Right renal pelvis (tissue), 4 donors: ENCODE measurements at regions not wholly inside any gene's neighbourhood (a gene's known extent, or its start where the extent isn't known, plus 50 kb on each side); places are given as distances from the start of the nearest gene placed in this dataset.
"Not testable (repeated sequence)": the region's sequence is repeated elsewhere in the genome, so short reads cannot be mapped to it uniquely, and the experiment has no call there.

Source experiments
- DNase-seq, 4 donors: peaks; one replicate each; pipeline ENCODE4 v3.0.0-alpha.2; 2013; ENCODE audit warnings: low read depth in 4 of 4, low spot score in 3 of 4, missing footprints in 1 of 4

DNA sequence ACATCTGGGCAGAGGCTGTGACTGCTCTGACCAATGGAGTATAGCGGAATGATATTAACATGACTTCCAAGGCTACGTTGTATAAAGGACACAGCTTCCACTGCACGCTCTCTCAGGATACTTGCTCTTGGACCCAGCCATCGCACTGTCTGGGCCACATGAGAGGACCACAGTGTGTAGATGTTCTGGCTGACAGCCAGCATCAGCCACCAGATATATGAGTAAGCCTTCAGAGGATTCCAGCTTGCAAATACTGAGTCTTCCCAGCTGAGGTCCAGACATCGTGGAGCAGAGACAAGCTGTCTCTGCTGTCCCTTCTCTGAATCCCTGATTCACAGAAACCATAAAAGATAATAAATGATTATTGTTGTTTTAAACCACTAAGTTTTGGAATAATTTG, 146.8 kb upstream of the USP9X start:
- no peak for DNase-seq

DNA sequence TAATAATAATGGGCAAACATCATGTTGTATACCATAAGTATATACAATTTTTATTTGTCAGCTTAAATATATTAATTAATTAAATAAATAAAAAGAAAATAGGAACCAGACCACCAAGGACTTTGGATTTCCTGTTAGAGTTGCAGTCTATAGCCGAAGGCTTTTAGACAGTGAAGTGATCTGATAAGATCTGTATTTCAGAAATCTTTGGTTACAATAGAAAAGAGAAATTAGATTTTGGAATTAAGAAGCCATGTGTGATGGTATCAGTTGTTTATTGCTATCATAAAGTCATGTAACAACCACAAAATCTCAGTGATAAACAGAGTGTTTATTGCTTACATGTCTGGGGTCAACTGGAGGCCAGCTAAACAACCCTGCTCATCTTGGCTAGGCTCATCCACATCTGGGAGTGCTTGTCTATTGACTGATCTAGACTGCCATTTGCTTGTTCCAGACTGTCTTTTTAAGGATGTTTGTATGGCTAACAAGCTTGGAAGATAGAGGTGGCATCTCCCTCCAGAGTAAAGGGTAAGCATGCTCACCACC, 142.1 kb upstream of the USP9X start:
- no peak for DNase-seq

GRCh38 chrX:40945361-40945713, 139.9 kb upstream of the USP9X start:
- no peak for DNase-seq

DNA sequence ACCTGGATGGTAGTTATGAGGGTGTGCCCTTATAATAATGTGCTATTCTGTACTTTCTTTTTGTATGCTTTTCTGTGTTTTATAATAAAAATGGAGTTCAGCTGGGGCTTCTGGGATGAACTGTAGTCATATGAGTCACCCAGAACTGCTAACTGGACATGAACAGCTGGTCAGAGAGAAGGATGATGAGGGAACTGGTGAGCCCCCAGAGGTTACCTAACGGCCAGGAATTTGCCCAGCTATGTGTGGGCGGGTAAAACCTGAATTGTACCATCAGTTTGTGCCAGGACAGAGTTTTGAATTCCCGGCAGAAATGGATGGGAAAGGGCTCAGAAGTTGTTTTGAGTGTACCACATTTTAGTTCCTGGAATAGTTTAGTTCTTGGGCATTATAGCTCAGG, 138.0 kb upstream of the USP9X start:
- no peak for DNase-seq

DNA sequence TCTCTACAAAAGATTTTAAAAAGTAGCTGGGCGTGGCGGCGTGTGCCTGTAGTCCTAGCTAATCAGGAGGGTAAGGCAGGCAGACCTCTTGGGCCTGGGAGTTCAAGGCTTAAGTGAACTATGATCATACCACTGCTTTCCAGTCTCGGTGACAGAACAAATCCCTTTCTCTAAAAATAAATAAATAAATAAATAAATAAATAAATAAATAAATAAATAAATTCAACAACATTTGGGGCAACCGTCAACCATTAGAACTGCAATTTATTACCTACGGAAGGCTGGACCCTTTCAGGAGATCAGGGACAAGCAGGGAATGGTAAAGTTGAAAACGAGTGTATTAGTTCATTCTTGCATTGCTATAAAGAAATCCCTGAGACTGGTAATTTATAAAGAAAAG, 136.2 kb upstream of the USP9X start:
- no peak for DNase-seq

DNA sequence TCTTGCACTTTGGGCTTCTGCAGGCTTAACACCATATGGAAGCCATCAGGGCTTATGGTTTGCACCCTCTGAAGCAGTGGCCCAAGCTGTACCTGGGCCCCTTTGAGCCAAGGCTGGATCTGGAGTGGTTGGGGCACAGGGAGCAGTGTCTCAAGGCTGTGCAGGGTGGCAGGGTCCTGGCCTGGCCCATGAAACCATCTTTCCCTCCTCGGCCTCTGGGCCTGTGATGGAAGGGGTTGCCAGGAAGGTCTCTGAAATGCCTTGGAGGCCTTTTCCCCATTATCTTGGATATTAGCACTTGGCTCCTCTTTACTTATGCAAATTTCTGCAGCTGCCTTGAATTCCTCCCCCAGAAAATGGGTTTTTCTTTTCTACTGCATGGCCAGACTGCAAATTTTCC, 134.7 kb upstream of the USP9X start:
- DNase-seq, result no peak

- not testable (repeated sequence) for DNase-seq
These were observed 133.8 kb upstream of the USP9X start for GRCh38 chrX:40951407-40951806.

DNA sequence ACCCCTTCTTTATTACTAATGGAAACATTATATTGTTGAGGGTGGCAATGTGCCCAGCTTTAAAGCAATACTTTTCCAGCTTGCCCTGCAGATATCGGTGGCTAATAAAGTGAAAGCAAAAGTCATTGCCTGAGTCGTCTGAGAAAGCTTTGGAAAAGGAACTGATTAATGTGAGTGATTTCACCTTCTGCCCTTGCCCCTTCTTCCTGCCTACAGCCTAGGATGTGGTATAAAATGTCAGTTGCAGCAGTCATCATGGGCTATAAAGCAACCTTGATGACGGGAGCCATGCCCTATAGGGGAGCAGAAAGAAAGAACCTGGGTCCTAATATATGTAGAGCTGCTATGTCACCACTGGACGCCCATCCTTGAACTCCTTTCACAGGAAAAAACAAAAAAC, 132.4 kb upstream of the USP9X start:
- no peak for DNase-seq

DNA sequence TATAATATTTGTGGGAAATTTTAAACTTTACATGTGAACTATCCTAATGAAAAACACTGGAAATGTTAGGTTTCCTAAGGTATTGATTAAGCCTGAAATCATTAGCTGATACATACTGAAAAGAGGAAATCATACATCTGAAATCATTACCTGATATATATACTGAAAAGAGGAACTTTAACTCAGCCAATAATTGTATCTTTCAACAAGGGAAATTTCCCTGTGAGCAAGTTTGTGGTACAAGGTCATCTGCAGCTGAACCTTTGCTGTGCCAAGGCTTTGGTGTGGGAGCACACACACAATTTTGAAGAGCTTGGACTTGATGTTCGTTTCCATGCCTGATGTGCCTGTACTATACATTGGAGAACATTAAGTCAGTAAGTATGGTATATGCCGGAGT, 131.9 kb upstream of the USP9X start:
- DNase-seq, result no peak

DNA sequence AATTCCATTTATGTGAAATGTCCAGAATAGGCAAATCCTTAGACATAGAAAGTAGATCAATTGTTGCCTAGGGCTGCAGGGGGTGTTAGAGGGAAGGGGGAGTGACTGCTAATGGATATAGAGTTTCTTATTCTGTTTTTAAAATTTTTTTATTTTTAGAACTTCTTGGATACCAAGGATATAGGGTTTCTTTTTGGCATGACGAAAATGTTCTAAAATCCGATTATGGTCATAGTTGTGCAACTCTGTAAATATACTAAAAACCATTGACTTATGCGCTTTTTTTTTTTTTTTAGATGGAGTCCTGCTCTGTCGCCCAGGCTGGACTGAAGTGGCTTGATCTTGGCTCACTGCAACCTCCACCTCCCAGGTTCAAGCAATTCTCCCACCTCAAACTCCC, 125.2 kb upstream of the USP9X start:
- DNase-seq, result no peak

- DNase-seq, result no peak
These were observed 122.3 kb upstream of the USP9X start for GRCh38 chrX:40962793-40963407.

DNA sequence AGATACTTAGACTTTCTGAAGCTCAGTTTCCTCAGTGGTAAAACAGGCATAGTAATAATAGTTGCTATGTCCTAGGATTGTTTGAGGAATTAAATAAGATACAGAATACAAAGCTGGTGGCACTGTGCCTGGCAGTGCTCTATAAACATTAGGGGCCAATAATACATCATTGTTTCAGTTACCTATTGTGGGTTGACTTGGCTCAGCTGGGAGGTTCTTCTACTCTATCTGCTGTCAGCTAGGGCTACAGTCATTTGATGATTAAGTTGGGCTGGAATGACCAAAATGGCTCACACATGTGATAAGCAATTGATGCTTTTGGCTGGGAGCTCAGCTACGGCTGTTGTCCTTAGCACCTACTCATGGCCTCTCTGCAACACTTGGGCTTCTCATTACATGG, 121.2 kb upstream of the USP9X start:
- DNase-seq, result no peak

DNA sequence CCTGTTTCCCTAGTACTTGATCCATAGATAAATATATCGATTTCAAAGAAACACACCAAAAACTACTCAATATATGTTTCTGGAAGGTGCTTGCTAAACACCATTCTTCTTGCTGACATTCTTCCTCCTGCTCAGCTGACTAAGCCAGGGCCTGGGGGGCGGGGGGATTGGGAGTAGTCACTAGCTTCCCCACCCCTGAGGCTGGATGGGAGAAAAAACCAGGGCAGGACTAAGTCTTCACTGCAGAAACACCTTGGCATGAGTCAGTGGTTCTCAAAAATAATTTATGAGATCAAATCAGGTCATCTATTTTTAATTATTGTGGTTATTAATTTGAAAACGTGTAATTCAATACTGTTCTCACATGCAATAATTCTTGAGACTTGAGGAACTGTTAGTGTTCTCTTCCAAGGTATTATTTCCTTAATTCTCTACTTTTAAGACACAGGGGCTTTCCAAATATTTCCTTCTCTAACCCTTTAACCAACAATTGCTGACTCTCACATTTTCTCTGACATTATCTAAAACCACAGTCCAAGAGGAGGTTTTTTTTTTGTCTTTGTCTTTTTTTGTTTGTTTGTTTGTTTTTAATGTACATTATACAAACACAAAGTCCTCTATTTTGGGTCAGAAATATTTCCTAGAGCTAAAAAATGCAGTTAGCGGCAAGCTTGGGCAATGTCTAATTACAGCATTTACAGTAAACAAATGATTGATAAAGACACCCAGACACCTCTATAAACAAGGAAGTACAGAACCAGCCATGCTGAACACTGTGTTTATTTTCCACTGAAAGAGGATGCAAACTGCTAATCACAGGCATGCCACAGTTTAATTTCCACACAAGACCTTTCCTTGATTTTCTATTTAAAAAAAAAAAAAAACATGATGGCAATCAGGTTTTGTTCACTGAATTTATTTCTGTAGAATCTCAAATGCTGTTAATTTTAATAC, 120.3 kb upstream of the USP9X start:
- no peak for DNase-seq

DNA sequence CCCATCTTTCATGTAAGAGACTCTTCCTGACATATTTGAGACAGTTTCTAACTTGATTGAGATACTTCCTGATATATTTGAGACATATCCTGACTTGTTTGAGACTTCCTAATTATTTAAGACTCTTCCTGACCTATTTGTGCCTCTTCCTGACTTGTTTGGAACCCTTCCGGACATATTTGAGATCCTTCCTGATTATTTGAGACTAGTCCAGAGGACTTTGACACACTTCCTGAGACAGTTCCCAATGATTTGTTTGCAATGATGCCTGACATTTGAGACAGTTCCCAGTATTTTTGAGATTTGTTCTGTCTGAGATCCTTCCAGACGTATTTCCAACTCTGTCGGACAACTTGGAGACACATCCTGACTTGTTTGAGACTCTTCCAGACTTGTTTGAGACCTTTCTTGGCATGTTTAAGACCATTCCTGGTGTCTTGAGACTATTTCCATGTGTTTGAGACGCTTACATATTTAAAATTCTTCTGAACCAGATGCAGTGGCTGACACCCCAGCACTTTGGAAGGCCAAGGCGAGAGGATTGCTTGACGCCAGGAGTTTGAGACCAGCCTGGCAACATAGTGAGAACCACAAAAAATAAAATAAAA, 118.9 kb upstream of the USP9X start:
- DNase-seq, result no peak

- DNase-seq, result no peak
These were observed 117.1 kb upstream of the USP9X start for GRCh38 chrX:40968180-40968579.

- no peak for DNase-seq
These were observed 113.5 kb upstream of the USP9X start for GRCh38 chrX:40971736-40972135.

GRCh38 chrX:40973619-40974018, 111.6 kb upstream of the USP9X start:
- DNase-seq, result no peak

GRCh38 chrX:40975951-40976350, 109.3 kb upstream of the USP9X start:
- no peak for DNase-seq

- DNase-seq, result no peak
These were observed 108.3 kb upstream of the USP9X start for GRCh38 chrX:40976981-40977380.

DNA sequence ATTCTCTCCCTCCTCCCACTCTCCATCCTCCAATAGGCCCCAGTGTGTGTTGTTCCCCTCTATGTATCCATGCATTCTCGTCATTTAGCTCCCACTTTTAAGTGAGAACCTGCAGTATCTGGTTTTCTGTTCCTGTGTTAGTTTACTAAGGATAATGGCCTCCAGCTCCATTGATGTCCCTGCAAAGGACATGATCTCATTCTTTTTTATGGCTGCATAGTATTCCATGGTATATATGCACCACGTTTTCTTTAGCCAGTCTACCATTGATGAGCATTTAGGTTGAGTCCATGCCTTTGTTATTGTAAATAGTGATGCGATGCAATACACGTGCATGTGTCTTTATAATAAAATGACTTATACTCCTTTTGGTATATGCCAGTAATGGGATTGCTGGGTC, 100.3 kb upstream of the USP9X start:
- no peak for DNase-seq

- no peak for DNase-seq
These were observed 97.8 kb upstream of the USP9X start for GRCh38 chrX:40987413-40987812.

DNA sequence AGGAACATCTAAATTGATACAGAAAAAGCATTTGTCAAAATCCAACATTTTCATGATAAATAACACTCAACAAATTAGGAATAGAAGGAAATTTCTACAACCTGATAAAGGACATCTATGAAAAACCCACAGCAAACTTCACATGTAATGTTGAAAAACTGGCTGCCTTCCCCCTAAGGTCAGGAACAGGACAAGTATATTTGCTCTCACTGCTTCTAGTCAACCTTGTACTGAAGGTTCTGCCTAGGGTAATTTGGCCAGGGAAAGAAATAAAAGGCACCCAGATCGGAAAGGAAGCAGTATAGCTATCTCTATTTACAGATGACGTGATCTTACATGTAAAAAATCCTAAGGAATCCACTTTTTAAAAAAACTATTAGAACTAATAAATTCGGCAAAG, 97.1 kb upstream of the USP9X start:
- DNase-seq, result no peak
